Stimulated activated effector memory CD8-positive, alpha-beta T cell treated with anti-CD3 and anti-CD28 coated beads, Interleukin-12 subunit alpha, Interleukin-12 subunit beta, amount 100 ng/mL, for 72 hours (primary cell): ENCODE measurements at regions not wholly inside any gene's neighbourhood (a gene's known extent, or its start where the extent isn't known, plus 50 kb on each side); places are given as distances from the start of the nearest gene placed in this dataset.

ENCODE experiments used
- ATAC-seq: fragments of 150-1000 bp; cut with Tn5 transposase; 2 replicates; pipeline ENCODE4 v1.10.0; 2021
- DNase-seq, 2 donors: peaks; one replicate each; pipeline ENCODE4 v3.0.0; 2021 to 2022; ENCODE audit warnings: low spot score in 2 of 2
- H3K27ac Mint-ChIP-seq: one replicate; pipeline ENCODE4 v1.8.0; 2022; ENCODE audit warnings: mild to moderate bottlenecking, mixed read lengths
- H3K36me3 Mint-ChIP-seq: one replicate; pipeline ENCODE4 v1.8.0; 2022; ENCODE audit warnings: mild to moderate bottlenecking, mixed read lengths
- H3K4me1 Mint-ChIP-seq: one replicate; pipeline ENCODE4 v1.8.0; 2022; ENCODE audit warnings: mixed read lengths
- H3K4me3 Mint-ChIP-seq: one replicate; pipeline ENCODE4 v1.8.0; 2022; ENCODE audit warnings: mild to moderate bottlenecking, mixed read lengths
- H3K9me3 Mint-ChIP-seq: one replicate; pipeline ENCODE4 v1.8.0; 2022; ENCODE audit warnings: mixed read lengths

- ATAC-seq: no peak
- no peak overlapping the region for H3K4me3 Mint-ChIP-seq
Observed at GRCh38 chr1:4310396-4310923, 343.9 kb upstream of the AJAP1 start.

DNA sequence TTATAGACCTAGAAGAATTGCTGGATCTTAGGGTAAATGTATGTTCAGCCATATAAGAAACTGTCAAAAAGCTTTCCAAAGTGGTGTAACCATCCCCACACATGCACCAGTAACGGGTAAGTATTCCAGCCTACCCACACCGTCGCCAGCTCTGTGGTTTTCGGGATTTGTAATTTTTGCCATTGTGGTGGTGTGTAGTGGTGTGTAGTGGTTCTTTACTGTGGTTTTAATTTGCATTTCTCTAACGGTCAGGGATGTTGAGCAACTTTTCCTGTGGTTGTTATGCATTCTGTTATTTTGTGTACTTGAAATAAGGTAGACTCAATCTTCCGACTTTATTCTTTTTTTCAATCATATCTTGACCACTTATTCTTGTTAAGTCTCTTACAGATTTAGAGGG is 342.4 kb upstream of the AJAP1 start:
- Mint-ChIP-seq H3K36me3 (no peaks in the 10 kb centered on the region), H3K4me1 (no peaks in the 10 kb centered on the region), H3K27ac (no peak overlapping the region), H3K9me3 (peaks cover 11% of the 10 kb centered on the region), H3K4me3 (no peak overlapping the region)
- ATAC-seq (no peak), DNase-seq (no peak)

More at GRCh38 chr1:4310396-4310923, 343.9 kb upstream of the AJAP1 start:
- H3K9me3 Mint-ChIP-seq: peaks cover 8% of the 10 kb centered on the region
- no peak for DNase-seq
- no peaks in the 10 kb centered on the region for H3K4me1 Mint-ChIP-seq
- no peaks in the 10 kb centered on the region for H3K36me3 Mint-ChIP-seq
- H3K27ac Mint-ChIP-seq: no peak overlapping the region

DNA sequence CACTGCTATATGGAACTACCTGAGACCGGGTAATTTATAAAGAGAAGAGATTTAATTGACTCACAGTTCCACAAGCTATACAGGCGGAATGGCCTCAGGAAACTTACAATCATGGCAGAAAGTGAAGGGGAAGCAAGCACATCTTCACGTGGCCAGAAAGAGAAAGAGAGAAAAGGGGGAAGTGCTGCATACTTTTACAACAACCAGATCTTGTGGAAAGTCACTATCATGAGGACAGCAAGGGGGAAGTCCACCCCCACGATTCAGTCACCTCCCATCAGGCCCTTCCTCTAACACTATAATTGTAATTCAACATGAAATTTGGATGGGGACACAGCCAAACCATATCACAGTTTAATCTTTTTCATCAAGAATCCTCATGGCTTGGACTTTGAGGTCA is 339.2 kb upstream of the AJAP1 start:
- no peak for ATAC-seq
- peaks cover 11% of the 10 kb centered on the region for H3K9me3 Mint-ChIP-seq
- no peaks in the 10 kb centered on the region for H3K4me1 Mint-ChIP-seq
- H3K27ac Mint-ChIP-seq: no peak overlapping the region
- no peak overlapping the region for H3K4me3 Mint-ChIP-seq
- no peaks in the 10 kb centered on the region for H3K36me3 Mint-ChIP-seq
- no peak for DNase-seq

- Mint-ChIP-seq H3K27ac (no peak overlapping the region), H3K4me1 (no peaks in the 10 kb centered on the region), H3K9me3 (peaks cover 17% of the 10 kb centered on the region), H3K36me3 (no peaks in the 10 kb centered on the region), H3K4me3 (no peak overlapping the region)
- ATAC-seq (no peak), DNase-seq (no peak)
Observed at GRCh38 chr1:4317207-4317606, 337.2 kb upstream of the AJAP1 start.

DNA sequence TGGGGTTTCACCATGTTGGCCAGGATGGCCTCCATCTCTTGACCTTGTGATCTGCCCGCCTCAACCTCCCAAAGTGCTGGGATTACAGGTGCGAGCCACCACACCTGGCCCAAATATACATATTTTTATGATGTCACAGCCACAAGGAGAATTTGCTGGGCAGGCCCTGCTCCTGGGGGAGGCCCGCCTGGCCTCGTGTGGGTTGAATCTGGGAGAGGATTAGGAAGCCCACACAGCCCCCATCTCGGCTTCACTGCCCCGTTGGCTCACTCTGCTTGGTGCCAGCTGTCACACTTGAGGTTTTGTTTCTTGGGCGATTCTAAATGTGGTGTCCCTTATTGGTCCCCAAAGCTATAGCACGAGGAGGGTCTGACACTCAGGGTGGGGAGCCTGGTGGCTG is 335.7 kb upstream of the AJAP1 start:
- no peaks in the 10 kb centered on the region for H3K36me3 Mint-ChIP-seq
- DNase-seq: no peak
- H3K27ac Mint-ChIP-seq: no peak overlapping the region
- H3K4me3 Mint-ChIP-seq: no peak overlapping the region
- peaks cover 17% of the 10 kb centered on the region for H3K9me3 Mint-ChIP-seq
- no peak for ATAC-seq
- no peaks in the 10 kb centered on the region for H3K4me1 Mint-ChIP-seq

GRCh38 chr1:4319496-4319895 is 334.9 kb upstream of the AJAP1 start:
- DNase-seq (no peak), ATAC-seq (no peak)
- H3K4me1 Mint-ChIP-seq: no peaks in the 10 kb centered on the region
- no peak overlapping the region for H3K4me3 Mint-ChIP-seq
- no peaks in the 10 kb centered on the region for H3K36me3 Mint-ChIP-seq
- H3K9me3 Mint-ChIP-seq: peaks cover 16% of the 10 kb centered on the region
- no peak overlapping the region for H3K27ac Mint-ChIP-seq

DNA sequence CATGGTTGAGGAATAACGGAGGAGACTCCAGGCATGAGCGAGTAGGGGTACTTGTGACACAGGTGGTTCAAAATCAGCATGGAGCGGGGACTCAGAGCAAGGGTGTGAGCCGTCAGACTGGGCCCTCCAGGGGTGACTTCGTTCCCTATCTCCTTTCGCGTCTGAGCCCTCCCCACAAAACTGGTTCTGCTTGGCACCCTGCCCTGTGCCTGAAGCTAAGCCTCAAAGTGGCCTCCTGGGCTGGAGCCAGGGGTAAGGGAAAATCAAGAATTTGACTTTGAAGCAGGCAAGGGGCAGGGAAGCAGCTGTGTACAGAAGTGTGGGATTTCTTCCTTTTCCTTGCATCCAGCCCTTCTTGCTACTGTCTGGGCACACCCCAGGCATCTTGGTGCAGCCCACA is 331.5 kb upstream of the AJAP1 start:
- Mint-ChIP-seq H3K27ac (no peak overlapping the region), H3K4me1 (no peaks in the 10 kb centered on the region), H3K36me3 (no peaks in the 10 kb centered on the region), H3K4me3 (no peak overlapping the region), H3K9me3 (peaks cover 6% of the 10 kb centered on the region)
- ATAC-seq (no peak), DNase-seq (no peak)

GRCh38 chr1:4323309-4323708 is 331.1 kb upstream of the AJAP1 start:
- ATAC-seq: no peak
- H3K27ac Mint-ChIP-seq: no peak overlapping the region
- no peak overlapping the region for H3K4me3 Mint-ChIP-seq
- no peaks in the 10 kb centered on the region for H3K4me1 Mint-ChIP-seq
- DNase-seq: no peak
- no peaks in the 10 kb centered on the region for H3K36me3 Mint-ChIP-seq
- peaks cover 6% of the 10 kb centered on the region for H3K9me3 Mint-ChIP-seq

GRCh38 chr1:4324525-4324924 is 329.9 kb upstream of the AJAP1 start:
- H3K9me3 Mint-ChIP-seq: peaks cover 6% of the 10 kb centered on the region
- H3K36me3 Mint-ChIP-seq: no peaks in the 10 kb centered on the region
- H3K4me1 Mint-ChIP-seq: no peaks in the 10 kb centered on the region
- ATAC-seq (no peak), DNase-seq (no peak)
- no peak overlapping the region for H3K27ac Mint-ChIP-seq
- no peak overlapping the region for H3K4me3 Mint-ChIP-seq

- Mint-ChIP-seq H3K27ac (no peak overlapping the region), H3K4me3 (no peak overlapping the region), H3K4me1 (no peaks in the 10 kb centered on the region), H3K36me3 (no peaks in the 10 kb centered on the region), H3K9me3 (no peaks in the 10 kb centered on the region)
- DNase-seq (no peak), ATAC-seq (no peak)
Observed at GRCh38 chr1:4327142-4327541, 327.3 kb upstream of the AJAP1 start.

- Mint-ChIP-seq H3K9me3 (peaks cover 2% of the 10 kb centered on the region), H3K4me1 (no peaks in the 10 kb centered on the region), H3K4me3 (no peak overlapping the region), H3K27ac (no peak overlapping the region), H3K36me3 (no peaks in the 10 kb centered on the region)
- ATAC-seq (no peak), DNase-seq (no peak)
Observed at GRCh38 chr1:4328402-4329071, 325.9 kb upstream of the AJAP1 start.

DNA sequence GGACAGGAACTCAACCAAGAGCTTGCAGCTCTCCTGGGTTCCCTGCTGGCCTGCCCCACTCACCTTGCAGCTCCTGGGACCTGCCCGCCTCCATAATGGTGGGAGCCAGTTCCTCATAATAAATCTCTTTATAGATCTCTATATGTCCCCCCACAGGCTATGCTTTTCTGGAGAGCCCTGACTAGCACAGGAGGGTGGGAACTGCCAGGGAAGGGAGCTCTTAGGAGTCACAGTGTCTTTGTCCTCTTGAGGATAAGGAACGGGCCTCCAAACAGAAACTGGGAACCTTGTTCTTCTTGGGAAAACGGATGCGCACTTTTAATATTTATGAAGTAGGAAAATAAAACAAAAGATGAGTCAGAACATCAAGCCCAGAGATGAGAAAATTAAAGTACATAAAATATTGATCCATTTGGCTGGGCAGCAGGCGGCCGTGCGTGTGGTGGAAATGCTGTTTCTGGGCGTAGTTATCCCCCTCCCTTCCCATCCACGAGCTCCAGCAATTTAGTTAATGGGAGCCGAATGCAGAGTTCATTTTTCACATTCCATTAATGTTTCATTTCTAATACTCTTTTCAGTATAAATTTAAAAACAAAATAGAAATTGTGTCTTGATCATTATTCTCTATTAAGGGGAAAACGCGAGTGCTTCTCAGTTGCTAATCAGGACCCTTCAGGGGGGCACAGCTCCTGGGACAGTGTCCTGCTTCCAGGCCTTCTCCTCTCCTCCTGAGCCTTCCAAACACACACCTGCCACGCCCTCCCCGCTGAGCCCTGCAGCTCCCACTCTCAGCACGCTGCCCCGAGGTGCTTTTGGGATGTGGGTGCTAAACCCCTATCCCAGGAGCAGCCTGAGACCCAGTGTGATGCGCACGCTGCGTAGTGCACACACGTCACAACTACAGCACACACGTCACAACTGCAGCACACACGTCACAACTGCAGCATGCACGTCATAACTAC is 323.3 kb upstream of the AJAP1 start:
- no peak overlapping the region for H3K4me3 Mint-ChIP-seq
- ATAC-seq (no peak), DNase-seq (no peak)
- H3K9me3 Mint-ChIP-seq: peaks cover 4% of the 10 kb centered on the region
- H3K36me3 Mint-ChIP-seq: no peaks in the 10 kb centered on the region
- H3K4me1 Mint-ChIP-seq: no peaks in the 10 kb centered on the region
- H3K27ac Mint-ChIP-seq: no peak overlapping the region

DNA sequence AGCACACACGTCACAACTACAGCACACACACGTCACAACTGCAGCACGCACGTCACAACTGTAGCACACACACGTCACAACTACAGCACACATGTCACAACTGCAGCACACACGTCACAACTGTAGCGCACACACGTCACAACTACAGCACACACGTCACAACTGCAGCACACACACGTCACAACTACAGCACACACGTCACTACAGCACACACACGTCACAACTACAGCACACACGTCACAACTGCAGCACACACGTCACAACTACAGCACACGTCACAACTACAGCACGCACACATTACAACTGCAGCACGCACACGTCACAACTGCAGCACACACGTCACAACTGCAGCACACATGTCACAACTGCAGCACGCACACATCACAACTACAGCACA is 322.6 kb upstream of the AJAP1 start:
- ATAC-seq (no peak), DNase-seq (no peak)
- Mint-ChIP-seq H3K36me3 (no peaks in the 10 kb centered on the region), H3K27ac (no peak overlapping the region), H3K9me3 (peaks cover 8% of the 10 kb centered on the region), H3K4me3 (no peak overlapping the region), H3K4me1 (no peaks in the 10 kb centered on the region)

- H3K4me1 Mint-ChIP-seq: no peaks in the 10 kb centered on the region
Observed at GRCh38 chr1:4336507-4336906, 317.9 kb upstream of the AJAP1 start.

DNA sequence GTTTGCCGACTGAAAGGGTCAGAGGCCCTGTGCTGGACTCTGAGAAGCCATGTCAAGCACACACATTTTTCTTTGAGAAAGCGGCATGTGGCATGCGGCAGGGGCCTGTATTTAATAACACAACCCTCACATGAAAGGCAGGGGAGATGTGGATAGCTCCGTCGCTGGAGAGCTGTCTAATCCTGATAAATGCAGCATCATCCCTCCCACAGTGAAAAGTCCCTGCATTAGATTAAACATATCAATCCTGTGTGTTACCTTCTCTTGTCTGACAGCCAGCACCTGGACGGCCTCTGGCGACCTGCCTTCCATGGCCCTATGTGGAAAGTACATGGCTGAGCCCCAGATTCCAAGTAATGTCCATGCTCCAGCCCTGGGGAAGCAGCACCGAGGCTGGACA is 313.0 kb upstream of the AJAP1 start:
- Mint-ChIP-seq H3K9me3 (peaks cover 1% of the 10 kb centered on the region), H3K4me1 (no peaks in the 10 kb centered on the region), H3K27ac (no peak overlapping the region)

More at GRCh38 chr1:4336507-4336906, 317.9 kb upstream of the AJAP1 start:
- DNase-seq (no peak), ATAC-seq (no peak)
- Mint-ChIP-seq H3K36me3 (no peaks in the 10 kb centered on the region), H3K27ac (no peak overlapping the region), H3K9me3 (peaks cover 8% of the 10 kb centered on the region), H3K4me3 (no peak overlapping the region)

More for the DNA sequence above, 313.0 kb upstream of the AJAP1 start:
- no peaks in the 10 kb centered on the region for H3K36me3 Mint-ChIP-seq
- ATAC-seq: no peak
- no peak for DNase-seq
- no peak overlapping the region for H3K4me3 Mint-ChIP-seq
